Sigmoid colon (tissue), 4 donors: ENCODE measurements at regions not wholly inside any gene's neighbourhood (a gene's known extent, or its start where the extent isn't known, plus 50 kb on each side); places are given as distances from the start of the nearest gene placed in this dataset.

Source experiments
- CTCF ChIP-seq, 4 experiments: fragments of 450-650 bp in 3 of 4; fragments of 200-600 bp in 1 of 4; IDR thresholded peaks; one replicate each; pipeline ENCODE4 v1.5.1; 2016 to 2019; ENCODE audit warnings: antibody characterized with exemption in 4 of 4, mild to moderate bottlenecking in 3 of 4, moderate library complexity in 2 of 4
- POLR2A ChIP-seq, 2 donors: fragments of 450-650 bp; IDR thresholded peaks; one replicate each; pipeline ENCODE4 v1.6.1; 2016; ENCODE audit warnings: antibody characterized with exemption in 2 of 2, mild to moderate bottlenecking in 2 of 2, moderate library complexity in 2 of 2
- POLR2AphosphoS5 ChIP-seq, 4 donors: sonication (generic); formaldehyde crosslinking; IDR thresholded peaks; one replicate each; pipeline ENCODE4 v1.6.1; 2017; ENCODE audit warnings: antibody characterized with exemption in 4 of 4

GRCh38 chr6:90729057-90729456 lies 142.2 kb upstream of the MAP3K7 start:
- TF ChIP-seq POLR2A (IDR thresholded peaks at IDR 0.05), result no peak
- no peak for TF ChIP-seq CTCF (IDR thresholded peaks at IDR 0.05)
- no peak for TF ChIP-seq POLR2AphosphoS5 (IDR thresholded peaks at IDR 0.05)
